ENCODE measurements at regions not wholly inside any gene's neighbourhood (a gene's known extent, or its start where the extent isn't known, plus 50 kb on each side); places are given as distances from the start of the nearest gene placed in this dataset.

- Histone ChIP-seq H3K27me3 (no peaks in the 10 kb centered on the region), H3K4me3 (no peak overlapping the region), H3K36me3 (no peaks in the 10 kb centered on the region), H3K9me3 (no peaks in the 10 kb centered on the region), H3K4me1 (no peaks in the 10 kb centered on the region), H3K27ac (no peak overlapping the region)
- intact Hi-C loops (cut with DNase I): no loop called here
- no peak for DNase-seq (ENCODE audit: extremely low spot score in 2 of 2)
- TF ChIP-seq POLR2A (IDR thresholded peaks at IDR 0.05) (no peak), CTCF (IDR thresholded peaks at IDR 0.05) (no peak), POLR2AphosphoS5 (IDR thresholded peaks at IDR 0.05; ENCODE audit: insufficient read depth in 1 of 2, low read depth in 1 of 2) (no peak)
These were observed 270.8 kb downstream of the OPA1 start for GRCh38 chr3:193863657-193864357.

- Histone ChIP-seq H3K4me1 (peaks cover 11% of the 10 kb centered on the region), H3K9me3 (no peaks in the 10 kb centered on the region), H3K27ac (no peak overlapping the region), H3K27me3 (no peaks in the 10 kb centered on the region), H3K36me3 (no peaks in the 10 kb centered on the region), H3K4me3 (no peak overlapping the region)
- intact Hi-C loops (cut with DNase I): no loop called here
- DNase-seq (ENCODE audit: extremely low spot score in 2 of 2): no peak
- TF ChIP-seq POLR2A (IDR thresholded peaks at IDR 0.05): no peak
- TF ChIP-seq POLR2AphosphoS5 (IDR thresholded peaks at IDR 0.05; ENCODE audit: insufficient read depth in 1 of 2, low read depth in 1 of 2): no peak
- no peak for TF ChIP-seq CTCF (IDR thresholded peaks at IDR 0.05)
These were observed 270.6 kb upstream of the HES1 start for GRCh38 chr3:193865339-193865738.

GRCh38 chr3:193865896-193866480 is 270.0 kb upstream of the HES1 start:
- intact Hi-C loops (cut with DNase I): no loop called here
- no peaks in the 10 kb centered on the region for H3K27me3 ChIP-seq
- H3K4me1 ChIP-seq: peaks cover 12% of the 10 kb centered on the region

GRCh38 chr3:193868590-193868989 is 267.4 kb upstream of the HES1 start:
- Histone ChIP-seq H3K9me3 (no peaks in the 10 kb centered on the region), H3K4me1 (peaks cover 28% of the 10 kb centered on the region), H3K27ac (no peak overlapping the region), H3K36me3 (no peaks in the 10 kb centered on the region), H3K4me3 (no peak overlapping the region), H3K27me3 (no peaks in the 10 kb centered on the region)
- no peak for TF ChIP-seq POLR2A (IDR thresholded peaks at IDR 0.05)
- no peak for TF ChIP-seq CTCF (IDR thresholded peaks at IDR 0.05)
- no peak for TF ChIP-seq POLR2AphosphoS5 (IDR thresholded peaks at IDR 0.05; ENCODE audit: insufficient read depth in 1 of 2, low read depth in 1 of 2)
- intact Hi-C loops (cut with DNase I): no loop called here
- DNase-seq (ENCODE audit: extremely low spot score in 2 of 2): no peak

More at GRCh38 chr3:193865896-193866480, 270.0 kb upstream of the HES1 start:
- no peak for DNase-seq (ENCODE audit: extremely low spot score in 2 of 2)
- no peak overlapping the region for H3K4me3 ChIP-seq
- TF ChIP-seq CTCF (IDR thresholded peaks at IDR 0.05): no peak
- H3K9me3 ChIP-seq: no peaks in the 10 kb centered on the region
- H3K36me3 ChIP-seq: no peaks in the 10 kb centered on the region
- H3K27ac ChIP-seq: no peak overlapping the region
